ENCODE measurements at regions not wholly inside any gene's neighbourhood (a gene's known extent, or its start where the extent isn't known, plus 50 kb on each side); places are given as distances from the start of the nearest gene placed in this dataset.

- H3K27me3 ChIP-seq (ENCODE audit: control insufficient read depth in 2 of 2, insufficient read depth in 2 of 2, low read length in 2 of 2) = no peaks in the 10 kb centered on the region
These were observed 71.0 kb downstream of the MYEOV start for GRCh38 chr11:69364921-69365320.

GRCh38 chr11:69365558-69365957, 71.6 kb downstream of the MYEOV start:
- no peak overlapping the region for H3K9ac ChIP-seq (ENCODE audit: low read depth in 1 of 2, low read length in 2 of 2)

More at GRCh38 chr11:69364921-69365320, 71.0 kb downstream of the MYEOV start:
- H3K9ac ChIP-seq (ENCODE audit: low read depth in 1 of 2, low read length in 2 of 2) = no peak overlapping the region
- no peaks in the 10 kb centered on the region for H3K4me1 ChIP-seq (ENCODE audit: control insufficient read depth in 2 of 2, insufficient read depth in 2 of 2, low read length in 2 of 2)
- H3K9me3 ChIP-seq (ENCODE audit: control insufficient read depth in 2 of 2, low read length in 2 of 2) = peaks cover 0 to 3% of the 10 kb centered on the region in 2 donors
- no peaks in the 10 kb centered on the region for H3K36me3 ChIP-seq (ENCODE audit: control insufficient read depth in 2 of 2, insufficient read depth in 2 of 2, low read length in 2 of 2)
- H3K27ac ChIP-seq (ENCODE audit: low read depth in 2 of 2, low read length in 2 of 2) = no peak overlapping the region
- H3K4me3 ChIP-seq (ENCODE audit: low read length in 2 of 2) = no peak overlapping the region

GRCh38 chr11:69366591-69366990, 72.6 kb downstream of the MYEOV start:
- no peaks in the 10 kb centered on the region for H3K27me3 ChIP-seq (ENCODE audit: control insufficient read depth in 2 of 2, insufficient read depth in 2 of 2, low read length in 2 of 2)
- H3K4me3 ChIP-seq (ENCODE audit: low read length in 2 of 2) = no peak overlapping the region
- H3K36me3 ChIP-seq (ENCODE audit: control insufficient read depth in 2 of 2, insufficient read depth in 2 of 2, low read length in 2 of 2) = no peaks in the 10 kb centered on the region
- no peak overlapping the region for H3K9ac ChIP-seq (ENCODE audit: low read depth in 1 of 2, low read length in 2 of 2)
- H3K4me1 ChIP-seq (ENCODE audit: control insufficient read depth in 2 of 2, insufficient read depth in 2 of 2, low read length in 2 of 2) = no peaks in the 10 kb centered on the region
- no peak overlapping the region for H3K27ac ChIP-seq (ENCODE audit: low read depth in 2 of 2, low read length in 2 of 2)
- H3K9me3 ChIP-seq (ENCODE audit: control insufficient read depth in 2 of 2, low read length in 2 of 2) = no peaks in the 10 kb centered on the region

More at GRCh38 chr11:69365558-69365957, 71.6 kb downstream of the MYEOV start:
- H3K4me1 ChIP-seq (ENCODE audit: control insufficient read depth in 2 of 2, insufficient read depth in 2 of 2, low read length in 2 of 2) = no peaks in the 10 kb centered on the region
- no peak overlapping the region for H3K4me3 ChIP-seq (ENCODE audit: low read length in 2 of 2)
- no peaks in the 10 kb centered on the region for H3K27me3 ChIP-seq (ENCODE audit: control insufficient read depth in 2 of 2, insufficient read depth in 2 of 2, low read length in 2 of 2)
- H3K36me3 ChIP-seq (ENCODE audit: control insufficient read depth in 2 of 2, insufficient read depth in 2 of 2, low read length in 2 of 2) = no peaks in the 10 kb centered on the region
- no peak overlapping the region for H3K27ac ChIP-seq (ENCODE audit: low read depth in 2 of 2, low read length in 2 of 2)
- H3K9me3 ChIP-seq (ENCODE audit: control insufficient read depth in 2 of 2, low read length in 2 of 2) = no peaks in the 10 kb centered on the region

- no peak overlapping the region for H3K27ac ChIP-seq (ENCODE audit: low read depth in 2 of 2, low read length in 2 of 2)
- no peaks in the 10 kb centered on the region for H3K27me3 ChIP-seq (ENCODE audit: control insufficient read depth in 2 of 2, insufficient read depth in 2 of 2, low read length in 2 of 2)
- no peak overlapping the region for H3K4me3 ChIP-seq (ENCODE audit: low read length in 2 of 2)
These were observed 73.4 kb downstream of the MYEOV start for GRCh38 chr11:69367211-69367964.

GRCh38 chr11:69368119-69368880, 74.3 kb downstream of the MYEOV start:
- no peaks in the 10 kb centered on the region for H3K27me3 ChIP-seq (ENCODE audit: control insufficient read depth in 2 of 2, insufficient read depth in 2 of 2, low read length in 2 of 2)
- no peak overlapping the region for H3K27ac ChIP-seq (ENCODE audit: low read depth in 2 of 2, low read length in 2 of 2)
- H3K4me3 ChIP-seq (ENCODE audit: low read length in 2 of 2) = no peak overlapping the region
- H3K9me3 ChIP-seq (ENCODE audit: control insufficient read depth in 2 of 2, low read length in 2 of 2) = no peaks in the 10 kb centered on the region
- no peak overlapping the region for H3K9ac ChIP-seq (ENCODE audit: low read depth in 1 of 2, low read length in 2 of 2)
- peaks cover 0 to under 1% of the 10 kb centered on the region in 2 donors for H3K4me1 ChIP-seq (ENCODE audit: control insufficient read depth in 2 of 2, insufficient read depth in 2 of 2, low read length in 2 of 2)
- H3K36me3 ChIP-seq (ENCODE audit: control insufficient read depth in 2 of 2, insufficient read depth in 2 of 2, low read length in 2 of 2) = no peaks in the 10 kb centered on the region

More at GRCh38 chr11:69367211-69367964, 73.4 kb downstream of the MYEOV start:
- Histone ChIP-seq H3K36me3 (ENCODE audit: control insufficient read depth in 2 of 2, insufficient read depth in 2 of 2, low read length in 2 of 2) (no peaks in the 10 kb centered on the region), H3K9ac (ENCODE audit: low read depth in 1 of 2, low read length in 2 of 2) (no peak overlapping the region), H3K9me3 (ENCODE audit: control insufficient read depth in 2 of 2, low read length in 2 of 2) (no peaks in the 10 kb centered on the region), H3K4me1 (ENCODE audit: control insufficient read depth in 2 of 2, insufficient read depth in 2 of 2, low read length in 2 of 2) (no peaks in the 10 kb centered on the region)

- no peak overlapping the region for H3K27ac ChIP-seq (ENCODE audit: low read depth in 2 of 2, low read length in 2 of 2)
- no peak overlapping the region for H3K4me3 ChIP-seq (ENCODE audit: low read length in 2 of 2)
- no peaks in the 10 kb centered on the region for H3K9me3 ChIP-seq (ENCODE audit: control insufficient read depth in 2 of 2, low read length in 2 of 2)
- no peaks in the 10 kb centered on the region for H3K27me3 ChIP-seq (ENCODE audit: control insufficient read depth in 2 of 2, insufficient read depth in 2 of 2, low read length in 2 of 2)
- H3K9ac ChIP-seq (ENCODE audit: low read depth in 1 of 2, low read length in 2 of 2) = no peak overlapping the region
- H3K36me3 ChIP-seq (ENCODE audit: control insufficient read depth in 2 of 2, insufficient read depth in 2 of 2, low read length in 2 of 2) = no peaks in the 10 kb centered on the region
- H3K4me1 ChIP-seq (ENCODE audit: control insufficient read depth in 2 of 2, insufficient read depth in 2 of 2, low read length in 2 of 2) = peaks cover 5 to 9% of the 10 kb centered on the region in 2 donors
These were observed 75.4 kb downstream of the MYEOV start for GRCh38 chr11:69369210-69369825.

- Histone ChIP-seq H3K9me3 (ENCODE audit: control insufficient read depth in 2 of 2, low read length in 2 of 2) (no peaks in the 10 kb centered on the region), H3K27me3 (ENCODE audit: control insufficient read depth in 2 of 2, insufficient read depth in 2 of 2, low read length in 2 of 2) (no peaks in the 10 kb centered on the region), H3K27ac (ENCODE audit: low read depth in 2 of 2, low read length in 2 of 2) (no peak overlapping the region), H3K4me3 (ENCODE audit: low read length in 2 of 2) (no peak overlapping the region), H3K36me3 (ENCODE audit: control insufficient read depth in 2 of 2, insufficient read depth in 2 of 2, low read length in 2 of 2) (no peaks in the 10 kb centered on the region), H3K4me1 (ENCODE audit: control insufficient read depth in 2 of 2, insufficient read depth in 2 of 2, low read length in 2 of 2) (peaks cover 12 to 15% of the 10 kb centered on the region in 2 donors), H3K9ac (ENCODE audit: low read depth in 1 of 2, low read length in 2 of 2) (no peak overlapping the region)
These were observed 76.0 kb downstream of the MYEOV start for GRCh38 chr11:69369945-69370344.

GRCh38 chr11:69370984-69371709, 77.2 kb downstream of the MYEOV start:
- Histone ChIP-seq H3K4me3 (ENCODE audit: low read length in 2 of 2) (no peak overlapping the region), H3K36me3 (ENCODE audit: control insufficient read depth in 2 of 2, insufficient read depth in 2 of 2, low read length in 2 of 2) (no peaks in the 10 kb centered on the region), H3K27me3 (ENCODE audit: control insufficient read depth in 2 of 2, insufficient read depth in 2 of 2, low read length in 2 of 2) (no peaks in the 10 kb centered on the region), H3K27ac (ENCODE audit: low read depth in 2 of 2, low read length in 2 of 2) (no peak overlapping the region), H3K9me3 (ENCODE audit: control insufficient read depth in 2 of 2, low read length in 2 of 2) (no peaks in the 10 kb centered on the region), H3K4me1 (ENCODE audit: control insufficient read depth in 2 of 2, insufficient read depth in 2 of 2, low read length in 2 of 2) (peaks cover 24 to 27% of the 10 kb centered on the region in 2 donors), H3K9ac (ENCODE audit: low read depth in 1 of 2, low read length in 2 of 2) (no peak overlapping the region)

GRCh38 chr11:69371731-69372588, 78.0 kb downstream of the MYEOV start:
- no peaks in the 10 kb centered on the region for H3K27me3 ChIP-seq (ENCODE audit: control insufficient read depth in 2 of 2, insufficient read depth in 2 of 2, low read length in 2 of 2)
- H3K4me1 ChIP-seq (ENCODE audit: control insufficient read depth in 2 of 2, insufficient read depth in 2 of 2, low read length in 2 of 2) = peaks cover 30 to 36% of the 10 kb centered on the region in 2 donors
- H3K36me3 ChIP-seq (ENCODE audit: control insufficient read depth in 2 of 2, insufficient read depth in 2 of 2, low read length in 2 of 2) = no peaks in the 10 kb centered on the region
- H3K9me3 ChIP-seq (ENCODE audit: control insufficient read depth in 2 of 2, low read length in 2 of 2) = no peaks in the 10 kb centered on the region
- H3K9ac ChIP-seq (ENCODE audit: low read depth in 1 of 2, low read length in 2 of 2) = no peak overlapping the region
- no peak overlapping the region for H3K27ac ChIP-seq (ENCODE audit: low read depth in 2 of 2, low read length in 2 of 2)
- H3K4me3 ChIP-seq (ENCODE audit: low read length in 2 of 2) = no peak overlapping the region

Data from mucosa of rectum (tissue), 2 donors.